ENCODE measurements at regions not wholly inside any gene's neighbourhood (a gene's known extent, or its start where the extent isn't known, plus 50 kb on each side); places are given as distances from the start of the nearest gene placed in this dataset.
"Not testable (repeated sequence)": the region's sequence is repeated elsewhere in the genome, so short reads cannot be mapped to it uniquely, and the experiment has no call there.

DNA sequence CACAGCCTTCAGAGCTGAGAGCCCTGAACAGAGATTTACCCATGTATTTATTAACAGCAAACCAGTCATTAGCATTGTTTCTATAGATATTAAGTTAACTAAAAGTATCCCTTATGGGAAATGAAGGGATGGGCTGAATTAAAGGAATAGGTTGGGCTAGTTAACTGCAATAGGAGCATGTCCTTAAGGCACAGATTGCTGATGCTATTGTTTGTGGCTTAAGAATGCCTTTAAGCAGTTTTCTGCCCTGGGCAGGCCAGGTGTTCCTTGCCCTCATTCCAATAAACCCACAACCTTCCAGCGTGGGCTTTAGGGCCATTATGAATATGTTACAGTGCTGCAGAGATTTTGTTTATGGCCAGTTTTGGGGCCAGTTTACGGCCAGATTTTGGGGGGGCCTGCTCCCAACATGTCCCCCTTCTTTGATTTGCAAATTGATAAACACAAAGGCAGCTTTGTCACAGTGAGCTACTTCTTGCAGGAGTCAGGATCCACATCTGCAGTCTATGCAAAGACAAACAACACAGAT is 61.2 kb upstream of the FMNL2 start:
- TF ChIP-seq CTCF (conservative IDR thresholded peaks at IDR 0.05; ENCODE audit: low read depth, low read length); EZH2 (IDR thresholded peaks at IDR 0.05; ENCODE audit: low read length, unreplicated experiment); EZH2phosphoT487 (IDR thresholded peaks at IDR 0.05; ENCODE audit: borderline replicate concordance, low read length): not testable (repeated sequence)

All from PC-3 (cell line).